ENCODE measurements at regions not wholly inside any gene's neighbourhood (a gene's known extent, or its start where the extent isn't known, plus 50 kb on each side); places are given as distances from the start of the nearest gene placed in this dataset.

- no peak overlapping the region for H3K4me3 ChIP-seq (ENCODE audit: low read length)
- no peak for DNase-seq (ENCODE audit: low read depth, low spot score)
Observed at GRCh38 chr11:32196137-32196536, 105.3 kb downstream of the RCN1 start.

- DNase-seq (ENCODE audit: low read depth, low spot score), result no peak
- no peak overlapping the region for H3K4me3 ChIP-seq (ENCODE audit: low read length)
Observed at GRCh38 chr11:32198053-32198452, 107.2 kb downstream of the RCN1 start.

- no peak for DNase-seq (ENCODE audit: low read depth, low spot score)
- no peak overlapping the region for H3K4me3 ChIP-seq (ENCODE audit: low read length)
Observed at GRCh38 chr11:32200136-32200847, 109.4 kb downstream of the RCN1 start.

- no peak for DNase-seq (ENCODE audit: low read depth, low spot score)
- no peak overlapping the region for H3K4me3 ChIP-seq (ENCODE audit: low read length)
Observed at GRCh38 chr11:32204751-32205150, 113.9 kb downstream of the RCN1 start.

- DNase-seq (ENCODE audit: low read depth, low spot score), result no peak
- H3K4me3 ChIP-seq (ENCODE audit: low read length), result no peak overlapping the region
Observed at GRCh38 chr11:32210556-32210955, 119.7 kb downstream of the RCN1 start.

- H3K4me3 ChIP-seq (ENCODE audit: low read length), result no peak overlapping the region
- DNase-seq (ENCODE audit: low read depth, low spot score), result no peak
Observed at GRCh38 chr11:32213223-32213622, 122.3 kb downstream of the RCN1 start.

GRCh38 chr11:32215157-32215556 is 124.3 kb downstream of the RCN1 start:
- DNase-seq (ENCODE audit: low read depth, low spot score), result no peak
- H3K4me3 ChIP-seq (ENCODE audit: low read length), result no peak overlapping the region

- DNase-seq (ENCODE audit: low read depth, low spot score), result no peak
- H3K4me3 ChIP-seq (ENCODE audit: low read length), result no peak overlapping the region
Observed at GRCh38 chr11:32216749-32217148, 125.9 kb downstream of the RCN1 start.

GRCh38 chr11:32219320-32219719 is 128.4 kb downstream of the RCN1 start:
- no peak for DNase-seq (ENCODE audit: low read depth, low spot score)
- no peak overlapping the region for H3K4me3 ChIP-seq (ENCODE audit: low read length)

GRCh38 chr11:32221476-32222032 is 130.7 kb downstream of the RCN1 start:
- no peak for DNase-seq (ENCODE audit: low read depth, low spot score)
- H3K4me3 ChIP-seq (ENCODE audit: low read length), result no peak overlapping the region

GRCh38 chr11:32224580-32224979 is 133.7 kb downstream of the RCN1 start:
- H3K4me3 ChIP-seq (ENCODE audit: low read length), result no peak overlapping the region
- DNase-seq (ENCODE audit: low read depth, low spot score), result no peak

- no peak for DNase-seq (ENCODE audit: low read depth, low spot score)
- no peak overlapping the region for H3K4me3 ChIP-seq (ENCODE audit: low read length)
Observed at GRCh38 chr11:32225571-32226285, 134.9 kb downstream of the RCN1 start.

GRCh38 chr11:32226480-32226879 is 135.6 kb downstream of the RCN1 start:
- no peak overlapping the region for H3K4me3 ChIP-seq (ENCODE audit: low read length)
- DNase-seq (ENCODE audit: low read depth, low spot score), result no peak

GRCh38 chr11:32229576-32230240 is 138.8 kb downstream of the RCN1 start:
- no peak overlapping the region; the same call in 1 of the 2 replicates for H3K4me3 ChIP-seq (ENCODE audit: low read length)
- peak; percentile 97 for DNase-seq (ENCODE audit: low read depth, low spot score)

- peak; percentile 63 for DNase-seq (ENCODE audit: low read depth, low spot score)
- H3K4me3 ChIP-seq (ENCODE audit: low read length), result no peak overlapping the region
Observed at GRCh38 chr11:32231909-32232493, 141.1 kb downstream of the RCN1 start.

- no peak overlapping the region for H3K4me3 ChIP-seq (ENCODE audit: low read length)
- DNase-seq (ENCODE audit: low read depth, low spot score), result no peak
Observed at GRCh38 chr11:32232516-32232915, 141.6 kb downstream of the RCN1 start.

GRCh38 chr11:32233276-32233675 is 142.4 kb downstream of the RCN1 start:
- H3K4me3 ChIP-seq (ENCODE audit: low read length), result no peak overlapping the region

GRCh38 chr11:32233928-32234327 is 143.1 kb downstream of the RCN1 start:
- no peak for DNase-seq (ENCODE audit: low read depth, low spot score)
- H3K4me3 ChIP-seq (ENCODE audit: low read length), result no peak overlapping the region

More at GRCh38 chr11:32233276-32233675, 142.4 kb downstream of the RCN1 start:
- DNase-seq (ENCODE audit: low read depth, low spot score), result no peak

- no peak overlapping the region for H3K4me3 ChIP-seq (ENCODE audit: low read length)
- DNase-seq (ENCODE audit: low read depth, low spot score), result no peak
Observed at GRCh38 chr11:32244453-32244852, 153.6 kb downstream of the RCN1 start.

GRCh38 chr11:32253706-32254105 is 162.8 kb downstream of the RCN1 start:
- no peak overlapping the region for H3K4me3 ChIP-seq (ENCODE audit: low read length)
- DNase-seq (ENCODE audit: low read depth, low spot score), result no peak
